H54 (cell line): ENCODE measurements at regions not wholly inside any gene's neighbourhood (a gene's known extent, or its start where the extent isn't known, plus 50 kb on each side); places are given as distances from the start of the nearest gene placed in this dataset.

Source experiments
- DNase-seq: peaks from one replicate; pipeline ENCODE4 v3.0.0; 2011; ENCODE audit warnings: low spot score, mixed read lengths; ENCODE audit not compliant: insufficient read length
- FAIRE-seq: peaks from 3 replicates; lab custom pipeline; 2011; peaks lifted over from hg19 to GRCh38; lab: Jason Lieb, UNC
- POLR2A ChIP-seq: IDR thresholded peaks from 2 replicates; pipeline ENCODE4 v1.6.1; 2011; ENCODE audit warnings: low read depth, mild to moderate bottlenecking, low read length

- no peak for TF ChIP-seq POLR2A
- FAIRE-seq = no peak
- DNase-seq = no peak
These were observed 215.6 kb upstream of the CHRM2 start for GRCh38 chr7:136652635-136653370.

- DNase-seq = no peak
- no peak for TF ChIP-seq POLR2A
- no peak for FAIRE-seq
These were observed 227.5 kb upstream of the CHRM2 start for GRCh38 chr7:136640977-136641376.

GRCh38 chr7:136637813-136638212, 230.6 kb upstream of the CHRM2 start:
- DNase-seq (no peak), FAIRE-seq (no peak)
- TF ChIP-seq POLR2A = no peak

- TF ChIP-seq POLR2A = no peak
- DNase-seq (no peak), FAIRE-seq (no peak)
These were observed 232.7 kb upstream of the CHRM2 start for GRCh38 chr7:136635751-136636150.

- no peak for TF ChIP-seq POLR2A
- FAIRE-seq (no peak), DNase-seq (no peak)
These were observed 249.6 kb upstream of the CHRM2 start for GRCh38 chr7:136618818-136619217.

GRCh38 chr7:136617176-136617575, 251.3 kb upstream of the CHRM2 start:
- no peak for FAIRE-seq
- DNase-seq = no peak
- TF ChIP-seq POLR2A = no peak

- DNase-seq = no peak
- no peak for TF ChIP-seq POLR2A
- FAIRE-seq = no peak
These were observed 262.7 kb upstream of the CHRM2 start for GRCh38 chr7:136605532-136606329.

GRCh38 chr7:136601772-136602171, 266.7 kb upstream of the CHRM2 start:
- DNase-seq = no peak
- no peak for FAIRE-seq
- no peak for TF ChIP-seq POLR2A

- no peak for FAIRE-seq
These were observed 268.0 kb upstream of the CHRM2 start for GRCh38 chr7:136600475-136600874.

GRCh38 chr7:136594739-136595144, 273.7 kb upstream of the CHRM2 start:
- FAIRE-seq (no peak), DNase-seq (no peak)
- TF ChIP-seq POLR2A = no peak

More at GRCh38 chr7:136600475-136600874, 268.0 kb upstream of the CHRM2 start:
- no peak for TF ChIP-seq POLR2A
- DNase-seq = no peak

GRCh38 chr7:136588216-136588615, 280.2 kb upstream of the CHRM2 start:
- no peak for TF ChIP-seq POLR2A
- FAIRE-seq (no peak), DNase-seq (no peak)

- TF ChIP-seq POLR2A = no peak
- no peak for FAIRE-seq
- DNase-seq = no peak
These were observed 282.3 kb upstream of the CHRM2 start for GRCh38 chr7:136585954-136586670.

- FAIRE-seq (no peak), DNase-seq (no peak)
- no peak for TF ChIP-seq POLR2A
These were observed 302.0 kb upstream of the CHRM2 start for GRCh38 chr7:136566491-136566890.

- no peak for TF ChIP-seq POLR2A
- no peak for DNase-seq
- no peak for FAIRE-seq
These were observed 312.5 kb upstream of the CHRM2 start for GRCh38 chr7:136555933-136556332.
